H1 (cell line): ENCODE measurements at regions not wholly inside any gene's neighbourhood (a gene's known extent, or its start where the extent isn't known, plus 50 kb on each side); places are given as distances from the start of the nearest gene placed in this dataset.

Experiments used
- CTCF ChIP-seq, 3 experiments: IDR thresholded peaks; 1 replicate in 2 of 3; 2 replicates in 1 of 3; pipeline versions ENCODE4 v1.5.1 to v1.6.1; 2011; ENCODE audit warnings: low read length in 3 of 3, mild to moderate bottlenecking in 3 of 3, inconsistent platforms in 2 of 3, low read depth in 1 of 3, moderate library complexity in 1 of 3; ENCODE audit not compliant: insufficient read depth in 1 of 3; ENCODE audit errors: control extremely low read depth in 1 of 3
- MAX ChIP-seq: IDR thresholded peaks from 2 replicates; pipeline ENCODE4 v1.6.1; 2012; ENCODE audit warnings: inconsistent platforms
- NANOG ChIP-seq: IDR thresholded peaks from 2 replicates; pipeline ENCODE4 v1.6.1; 2011; ENCODE audit warnings: low read length, low read depth, mild to moderate bottlenecking, inconsistent platforms; ENCODE audit not compliant: insufficient read depth, poor library complexity, severe bottlenecking
- POLR2A ChIP-seq, 2 experiments: IDR thresholded peaks; 1 replicate in 1 of 2; 2 replicates in 1 of 2; pipeline ENCODE4 v1.6.1; 2011; ENCODE audit warnings: low read depth in 2 of 2, low read length in 2 of 2, mild to moderate bottlenecking in 2 of 2; ENCODE audit errors: control extremely low read depth in 1 of 2
- RBBP5 ChIP-seq: IDR thresholded peaks from 2 replicates; pipeline ENCODE4 v1.7.1; 2012; ENCODE audit warnings: low read depth, mild to moderate bottlenecking, inconsistent platforms, low read length, moderate library complexity, borderline replicate concordance
- TCF12 ChIP-seq: IDR thresholded peaks from 2 replicates; pipeline ENCODE4 v1.6.1; 2011; ENCODE audit warnings: low read depth, mild to moderate bottlenecking, low read length

DNA sequence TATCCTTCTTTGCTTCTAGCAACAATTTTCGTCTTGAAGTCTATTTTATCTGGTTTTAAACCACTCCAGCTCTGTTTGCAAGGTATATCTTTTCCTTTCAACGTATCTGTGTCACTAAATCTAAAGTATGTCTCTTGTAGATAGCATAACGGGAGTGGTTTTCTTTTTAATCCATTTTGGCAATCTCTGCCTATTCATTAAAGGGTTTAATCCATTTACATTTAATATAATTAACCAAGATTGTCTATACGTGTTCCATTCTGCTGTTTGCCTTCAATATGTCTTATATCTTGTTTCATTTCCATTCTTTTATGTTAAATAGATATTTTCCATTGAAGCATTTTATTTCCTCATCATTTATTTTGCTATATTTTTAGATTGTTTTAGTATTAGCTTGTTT lies 587.9 kb downstream of the C6orf118 start:
- TF ChIP-seq MAX (no peak), NANOG (no peak), CTCF (IDR thresholded peaks at IDR 0.05; ENCODE audit: control extremely low read depth in 1 of 3, insufficient read depth in 1 of 3, low read depth in 1 of 3, low read length in 3 of 3) (no peak), TCF12 (no peak), RBBP5 (no peak), POLR2A (IDR thresholded peaks at IDR 0.05; ENCODE audit: control extremely low read depth in 1 of 2, low read depth in 2 of 2, low read length in 2 of 2) (no peak)
